ENCODE measurements at regions not wholly inside any gene's neighbourhood (a gene's known extent, or its start where the extent isn't known, plus 50 kb on each side); places are given as distances from the start of the nearest gene placed in this dataset.

DNA sequence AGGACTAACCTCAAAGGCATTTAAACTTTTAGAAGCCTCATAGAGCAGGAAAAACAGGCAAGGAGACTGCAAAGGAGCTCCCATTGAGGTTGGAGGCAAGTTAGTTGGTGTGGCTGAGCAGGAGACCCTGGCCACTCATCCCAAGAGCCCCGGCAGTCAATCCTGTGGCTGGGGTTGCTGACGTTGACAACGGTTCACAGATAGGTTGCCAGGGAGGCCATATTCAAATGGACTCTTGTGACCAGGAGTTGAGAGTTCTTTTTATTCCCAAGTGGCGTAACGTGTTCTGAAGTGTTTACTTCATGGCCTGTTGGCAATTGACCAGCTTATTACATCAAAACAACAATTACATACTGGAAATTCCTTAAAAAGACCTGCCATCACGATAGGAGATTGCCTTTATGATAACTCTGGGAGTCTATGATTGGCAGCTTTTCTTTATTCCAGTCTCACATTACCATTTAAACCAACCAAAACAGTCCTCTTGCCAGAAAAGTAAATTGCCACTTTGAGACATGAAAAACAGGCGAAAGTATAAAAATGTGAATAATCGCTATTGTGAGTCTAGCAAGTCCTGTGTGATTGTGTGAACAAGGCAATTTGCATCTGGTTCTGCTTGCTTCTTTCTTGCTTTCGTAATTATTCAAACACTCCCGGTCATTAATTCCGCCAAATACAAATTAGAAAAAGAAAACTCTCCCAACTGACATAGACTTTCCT, 394.9 kb downstream of the MED10 start:
- Histone ChIP-seq H3K27ac (replicated peaks) (no peak overlapping the region), H3K27me3 (ENCODE audit: insufficient read depth, poor library complexity, severe bottlenecking) (no peaks in the 10 kb centered on the region), H3K4me3 (replicated peaks; ENCODE audit: insufficient read depth, low read length) (no peak overlapping the region)
- TF ChIP-seq SPI1 (IDR thresholded peaks at IDR 0.05; ENCODE audit: borderline replicate concordance, low read depth) (no peak), GABPA (IDR thresholded peaks at IDR 0.05; ENCODE audit: low read depth) (no peak), POLR2AphosphoS5 (IDR thresholded peaks at IDR 0.05; ENCODE audit: low read depth) (no peak)
- TF ChIP-seq, protein P1, sequence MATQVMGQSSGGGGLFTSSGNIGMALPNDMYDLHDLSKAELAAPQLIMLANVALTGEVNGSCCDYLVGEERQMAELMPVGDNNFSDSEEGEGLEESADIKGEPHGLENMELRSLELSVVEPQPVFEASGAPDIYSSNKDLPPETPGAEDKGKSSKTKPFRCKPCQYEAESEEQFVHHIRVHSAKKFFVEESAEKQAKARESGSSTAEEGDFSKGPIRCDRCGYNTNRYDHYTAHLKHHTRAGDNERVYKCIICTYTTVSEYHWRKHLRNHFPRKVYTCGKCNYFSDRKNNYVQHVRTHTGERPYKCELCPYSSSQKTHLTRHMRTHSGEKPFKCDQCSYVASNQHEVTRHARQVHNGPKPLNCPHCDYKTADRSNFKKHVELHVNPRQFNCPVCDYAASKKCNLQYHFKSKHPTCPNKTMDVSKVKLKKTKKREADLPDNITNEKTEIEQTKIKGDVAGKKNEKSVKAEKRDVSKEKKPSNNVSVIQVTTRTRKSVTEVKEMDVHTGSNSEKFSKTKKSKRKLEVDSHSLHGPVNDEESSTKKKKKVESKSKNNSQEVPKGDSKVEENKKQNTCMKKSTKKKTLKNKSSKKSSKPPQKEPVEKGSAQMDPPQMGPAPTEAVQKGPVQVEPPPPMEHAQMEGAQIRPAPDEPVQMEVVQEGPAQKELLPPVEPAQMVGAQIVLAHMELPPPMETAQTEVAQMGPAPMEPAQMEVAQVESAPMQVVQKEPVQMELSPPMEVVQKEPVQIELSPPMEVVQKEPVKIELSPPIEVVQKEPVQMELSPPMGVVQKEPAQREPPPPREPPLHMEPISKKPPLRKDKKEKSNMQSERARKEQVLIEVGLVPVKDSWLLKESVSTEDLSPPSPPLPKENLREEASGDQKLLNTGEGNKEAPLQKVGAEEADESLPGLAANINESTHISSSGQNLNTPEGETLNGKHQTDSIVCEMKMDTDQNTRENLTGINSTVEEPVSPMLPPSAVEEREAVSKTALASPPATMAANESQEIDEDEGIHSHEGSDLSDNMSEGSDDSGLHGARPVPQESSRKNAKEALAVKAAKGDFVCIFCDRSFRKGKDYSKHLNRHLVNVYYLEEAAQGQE (IDR thresholded peaks at IDR 0.05; ENCODE audit: insufficient replicate concordance, low read depth) = no peak
- TF ChIP-seq, protein P2, sequence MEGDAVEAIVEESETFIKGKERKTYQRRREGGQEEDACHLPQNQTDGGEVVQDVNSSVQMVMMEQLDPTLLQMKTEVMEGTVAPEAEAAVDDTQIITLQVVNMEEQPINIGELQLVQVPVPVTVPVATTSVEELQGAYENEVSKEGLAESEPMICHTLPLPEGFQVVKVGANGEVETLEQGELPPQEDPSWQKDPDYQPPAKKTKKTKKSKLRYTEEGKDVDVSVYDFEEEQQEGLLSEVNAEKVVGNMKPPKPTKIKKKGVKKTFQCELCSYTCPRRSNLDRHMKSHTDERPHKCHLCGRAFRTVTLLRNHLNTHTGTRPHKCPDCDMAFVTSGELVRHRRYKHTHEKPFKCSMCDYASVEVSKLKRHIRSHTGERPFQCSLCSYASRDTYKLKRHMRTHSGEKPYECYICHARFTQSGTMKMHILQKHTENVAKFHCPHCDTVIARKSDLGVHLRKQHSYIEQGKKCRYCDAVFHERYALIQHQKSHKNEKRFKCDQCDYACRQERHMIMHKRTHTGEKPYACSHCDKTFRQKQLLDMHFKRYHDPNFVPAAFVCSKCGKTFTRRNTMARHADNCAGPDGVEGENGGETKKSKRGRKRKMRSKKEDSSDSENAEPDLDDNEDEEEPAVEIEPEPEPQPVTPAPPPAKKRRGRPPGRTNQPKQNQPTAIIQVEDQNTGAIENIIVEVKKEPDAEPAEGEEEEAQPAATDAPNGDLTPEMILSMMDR (IDR thresholded peaks at IDR 0.05; ENCODE audit: insufficient read depth, low read length) = no peak
- no peak for DNase-seq (ENCODE audit: low read depth in 1 of 2, low spot score in 1 of 2)

DNA sequence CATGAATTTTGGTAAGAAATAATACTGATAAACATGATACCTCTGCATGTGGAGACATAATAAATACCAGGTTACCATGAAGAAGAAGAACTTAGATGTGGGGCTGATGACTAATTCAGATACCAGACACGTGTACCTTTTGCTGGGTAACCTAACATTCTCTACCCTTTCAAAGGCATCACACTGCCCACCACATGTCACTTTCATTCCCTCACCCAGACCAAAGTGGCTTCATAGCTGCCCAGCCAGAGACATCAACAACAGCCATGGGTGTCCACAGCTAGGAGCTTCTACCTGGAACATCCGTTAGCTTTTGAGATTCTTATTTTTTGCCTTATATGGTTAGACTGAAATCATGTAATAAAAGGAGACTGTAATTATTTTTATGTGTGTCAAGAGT, 396.8 kb downstream of the MED10 start:
- DNase-seq (ENCODE audit: low read depth in 1 of 2, low spot score in 1 of 2) = no peak
- Histone ChIP-seq H3K27me3 (ENCODE audit: insufficient read depth, poor library complexity, severe bottlenecking) (no peaks in the 10 kb centered on the region), H3K4me3 (replicated peaks; ENCODE audit: insufficient read depth, low read length) (no peak overlapping the region), H3K27ac (replicated peaks) (no peak overlapping the region)
- TF ChIP-seq POLR2AphosphoS5 (IDR thresholded peaks at IDR 0.05; ENCODE audit: low read depth) = no peak
- no peak for TF ChIP-seq GABPA (IDR thresholded peaks at IDR 0.05; ENCODE audit: low read depth)
- TF ChIP-seq, protein P1 (IDR thresholded peaks at IDR 0.05; ENCODE audit: insufficient replicate concordance, low read depth) = no peak
- TF ChIP-seq, protein P2 (IDR thresholded peaks at IDR 0.05; ENCODE audit: insufficient read depth, low read length) = no peak
- TF ChIP-seq SPI1 (IDR thresholded peaks at IDR 0.05; ENCODE audit: borderline replicate concordance, low read depth) = no peak

DNA sequence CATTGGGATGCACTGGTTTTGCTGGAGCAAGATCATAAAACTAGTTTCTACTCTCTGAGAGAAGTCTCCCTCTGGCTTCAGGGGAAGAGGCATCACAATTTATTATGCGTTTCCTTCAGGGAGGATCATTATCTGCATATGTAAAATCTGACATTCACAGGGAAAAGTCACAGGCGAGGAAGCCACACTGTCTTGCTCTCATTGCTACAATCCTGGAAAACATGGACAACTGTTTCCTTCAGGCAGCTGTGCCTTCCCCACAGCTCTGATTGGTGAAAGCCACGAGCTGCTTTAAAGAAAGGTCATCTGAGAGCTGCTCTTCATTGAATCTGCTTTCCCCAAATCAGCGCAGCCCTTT, 397.8 kb downstream of the MED10 start:
- Histone ChIP-seq H3K4me3 (replicated peaks; ENCODE audit: insufficient read depth, low read length) (no peak overlapping the region), H3K27ac (replicated peaks) (no peak overlapping the region), H3K27me3 (ENCODE audit: insufficient read depth, poor library complexity, severe bottlenecking) (no peaks in the 10 kb centered on the region)
- TF ChIP-seq SPI1 (IDR thresholded peaks at IDR 0.05; ENCODE audit: borderline replicate concordance, low read depth) = no peak
- TF ChIP-seq, protein P2 (IDR thresholded peaks at IDR 0.05; ENCODE audit: insufficient read depth, low read length) = no peak
- TF ChIP-seq, protein P1 (IDR thresholded peaks at IDR 0.05; ENCODE audit: insufficient replicate concordance, low read depth) = no peak
- DNase-seq (ENCODE audit: low read depth in 1 of 2, low spot score in 1 of 2) = no peak

Data from HL-60 (cell line).